Mesendoderm (in vitro differentiated cells): ENCODE measurements at regions not wholly inside any gene's neighbourhood (a gene's known extent, or its start where the extent isn't known, plus 50 kb on each side); places are given as distances from the start of the nearest gene placed in this dataset.

ENCODE experiments used
- DNase-seq: peaks from one replicate; pipeline ENCODE4 v3.0.0; 2013
- H2AK5ac ChIP-seq: 2 replicates; pipeline ENCODE4 v1.6.1; 2013; ENCODE audit warnings: low read length, inconsistent platforms
- H2BK120ac ChIP-seq: 2 replicates; pipeline ENCODE4 v1.6.1; 2013; ENCODE audit warnings: low read depth, mild to moderate bottlenecking, low read length, moderate library complexity, mixed read lengths
- H2BK15ac ChIP-seq: replicated peaks from 2 replicates; pipeline ENCODE4 v1.6.1; 2013; ENCODE audit warnings: low read depth, mild to moderate bottlenecking, moderate library complexity
- H2BK5ac ChIP-seq: 2 replicates; pipeline ENCODE4 v1.6.1; 2013; ENCODE audit warnings: low read length, inconsistent platforms
- H3K18ac ChIP-seq: 2 replicates; pipeline ENCODE4 v1.6.1; 2013; ENCODE audit warnings: mild to moderate bottlenecking, low read length, mixed read lengths
- H3K23ac ChIP-seq: one replicate; pipeline ENCODE4 v1.6.1; 2013; ENCODE audit warnings: low read length
- H3K27ac ChIP-seq: 2 replicates; pipeline ENCODE4 v1.5.1; 2013; ENCODE audit warnings: low read depth, mild to moderate bottlenecking, inconsistent platforms, low read length, moderate library complexity
- H3K27me3 ChIP-seq: 2 replicates; pipeline ENCODE4 v1.6.1; 2013; ENCODE audit warnings: low read length, control low read depth, mild to moderate bottlenecking, inconsistent platforms; ENCODE audit not compliant: insufficient read depth, poor library complexity
- H3K36me3 ChIP-seq: 2 replicates; pipeline ENCODE4 v1.6.1; 2013; ENCODE audit warnings: low read length, inconsistent platforms; ENCODE audit not compliant: control insufficient read depth, insufficient read depth
- H3K4ac ChIP-seq: one replicate; pipeline ENCODE4 v1.6.1; 2013; ENCODE audit warnings: low read depth, mild to moderate bottlenecking, low read length, moderate library complexity
- H3K4me1 ChIP-seq: 2 replicates; pipeline ENCODE4 v1.6.1; 2013; ENCODE audit warnings: low read depth, low read length, inconsistent platforms; ENCODE audit not compliant: control insufficient read depth
- H3K4me2 ChIP-seq: 2 replicates; pipeline ENCODE4 v1.6.1; 2013; ENCODE audit warnings: low read length
- H3K4me3 ChIP-seq: 2 replicates; pipeline ENCODE4 v1.5.1; 2013; ENCODE audit warnings: mild to moderate bottlenecking, low read length
- H3K56ac ChIP-seq: one replicate; pipeline ENCODE4 v1.6.1; 2013; ENCODE audit warnings: low read length
- H3K79me1 ChIP-seq: 2 replicates; pipeline ENCODE4 v1.6.1; 2013; ENCODE audit warnings: low read length, inconsistent platforms
- H3K79me2 ChIP-seq: 2 replicates; pipeline ENCODE4 v1.6.1; 2013; ENCODE audit warnings: mild to moderate bottlenecking, low read length; ENCODE audit not compliant: control insufficient read depth, insufficient read depth
- H3K9ac ChIP-seq: 2 replicates; pipeline ENCODE4 v1.6.1; 2013; ENCODE audit warnings: low read length, inconsistent platforms
- H4K5ac ChIP-seq: one replicate; pipeline ENCODE4 v1.6.1; 2013; ENCODE audit warnings: low read length
- H4K8ac ChIP-seq: one replicate; pipeline ENCODE4 v1.6.1; 2013; ENCODE audit warnings: low read depth, mild to moderate bottlenecking, control low read depth, low read length, moderate library complexity
- WGBS: extraction: QIAGEN DNeasy Blood & Tissue Kit; methylation state at CpG from one replicate; pipeline ENCODE4 v1.1.7; 2013; ENCODE audit warnings: low lambda C conversion rate, missing lambda C conversion rate; ENCODE audit not compliant: insufficient coverage; ENCODE audit errors: extremely low coverage; 5-methylcytosine and 5-hydroxymethylcytosine counted together

GRCh38 chr9:84054341-84055010 is 73.9 kb downstream of the RMI1 start:
- WGBS = no CpG with 5 or more reads among the region's 7 CpGs

GRCh38 chr9:84057662-84058061 is 77.1 kb downstream of the RMI1 start:
- no peaks in the 10 kb centered on the region for H3K79me2 ChIP-seq
- no peak overlapping the region for H2BK15ac ChIP-seq
- no peaks in the 10 kb centered on the region for H3K4me1 ChIP-seq
- no peak overlapping the region for H3K23ac ChIP-seq
- H4K8ac ChIP-seq = no peak overlapping the region
- no peak overlapping the region for H3K4me2 ChIP-seq
- H2AK5ac ChIP-seq = no peak overlapping the region
- no peak overlapping the region for H3K56ac ChIP-seq
- H4K5ac ChIP-seq = no peak overlapping the region
- H2BK120ac ChIP-seq = no peak overlapping the region
- H3K9ac ChIP-seq = no peak overlapping the region
- H3K4me3 ChIP-seq = no peak overlapping the region
- H3K27me3 ChIP-seq = no peaks in the 10 kb centered on the region
- DNase-seq = no peak
- no peaks in the 10 kb centered on the region for H3K79me1 ChIP-seq
- no peak overlapping the region for H2BK5ac ChIP-seq
- no peak overlapping the region for H3K27ac ChIP-seq
- no peaks in the 10 kb centered on the region for H3K36me3 ChIP-seq
- H3K4ac ChIP-seq = no peak overlapping the region
- no CpG with 5 or more reads among the region's 4 CpGs for WGBS
- no peak overlapping the region for H3K18ac ChIP-seq

More at GRCh38 chr9:84054341-84055010, 73.9 kb downstream of the RMI1 start:
- Histone ChIP-seq H3K4me2 (no peak overlapping the region), H4K8ac (no peak overlapping the region), H2BK15ac (no peak overlapping the region), H3K4me1 (no peaks in the 10 kb centered on the region), H3K23ac (no peak overlapping the region), H3K27me3 (no peaks in the 10 kb centered on the region), H3K4ac (no peak overlapping the region), H4K5ac (no peak overlapping the region), H3K9ac (no peak overlapping the region), H3K18ac (no peak overlapping the region), H3K79me1 (no peaks in the 10 kb centered on the region), H2BK120ac (no peak overlapping the region), H2AK5ac (no peak overlapping the region), H2BK5ac (no peak overlapping the region), H3K56ac (no peak overlapping the region), H3K4me3 (no peak overlapping the region), H3K79me2 (no peaks in the 10 kb centered on the region), H3K27ac (no peak overlapping the region), H3K36me3 (no peaks in the 10 kb centered on the region)
- no peak for DNase-seq

DNA sequence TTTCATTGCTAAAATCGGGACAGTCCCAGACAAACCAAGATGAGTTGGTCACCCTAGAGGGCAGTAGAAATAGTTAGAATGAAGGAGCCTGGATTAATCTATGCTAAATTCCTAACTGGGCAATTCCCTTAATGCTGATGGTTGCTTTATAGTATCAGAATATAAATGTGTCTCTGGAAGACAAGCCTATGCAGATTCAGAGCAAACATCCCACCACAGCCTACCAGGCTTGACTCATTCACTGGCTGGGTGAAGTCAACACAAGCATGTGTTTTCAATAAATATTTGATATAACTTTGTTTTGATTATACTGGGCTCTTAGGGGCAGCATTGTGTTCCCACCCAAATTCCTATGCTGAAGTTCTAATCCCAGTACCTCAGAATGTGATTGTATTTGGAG is 79.3 kb downstream of the RMI1 start:
- Histone ChIP-seq H3K79me1 (no peaks in the 10 kb centered on the region), H3K23ac (no peak overlapping the region), H2BK120ac (no peak overlapping the region), H3K4me3 (no peak overlapping the region), H3K56ac (no peak overlapping the region), H3K4me2 (no peak overlapping the region), H2AK5ac (no peak overlapping the region), H3K27me3 (no peaks in the 10 kb centered on the region), H2BK5ac (no peak overlapping the region), H3K4me1 (no peaks in the 10 kb centered on the region), H4K8ac (no peak overlapping the region), H2BK15ac (no peak overlapping the region), H3K27ac (no peak overlapping the region), H3K79me2 (no peaks in the 10 kb centered on the region), H3K4ac (no peak overlapping the region), H3K9ac (no peak overlapping the region), H3K36me3 (no peaks in the 10 kb centered on the region), H3K18ac (no peak overlapping the region), H4K5ac (no peak overlapping the region)
- WGBS = no CpG with 5 or more reads among the region's 1 CpG
- no peak for DNase-seq

- Histone ChIP-seq H2BK5ac (no peak overlapping the region), H3K79me1 (no peaks in the 10 kb centered on the region), H3K18ac (no peak overlapping the region), H3K4me3 (no peak overlapping the region), H2BK120ac (no peak overlapping the region), H4K8ac (no peak overlapping the region), H2AK5ac (no peak overlapping the region), H2BK15ac (no peak overlapping the region), H3K9ac (no peak overlapping the region), H3K27me3 (no peaks in the 10 kb centered on the region), H3K4ac (no peak overlapping the region), H3K27ac (no peak overlapping the region), H3K4me1 (no peaks in the 10 kb centered on the region), H3K79me2 (no peaks in the 10 kb centered on the region), H3K36me3 (no peaks in the 10 kb centered on the region), H3K23ac (no peak overlapping the region), H3K4me2 (no peak overlapping the region), H4K5ac (no peak overlapping the region), H3K56ac (no peak overlapping the region)
- WGBS = no CpG with 5 or more reads among the region's 5 CpGs
- DNase-seq = no peak
Measured at GRCh38 chr9:84061613-84062193, 81.1 kb downstream of the RMI1 start.

- Histone ChIP-seq H2BK120ac (no peak overlapping the region), H3K56ac (no peak overlapping the region), H4K5ac (no peak overlapping the region), H3K36me3 (no peaks in the 10 kb centered on the region), H3K18ac (no peak overlapping the region), H3K9ac (no peak overlapping the region), H3K27ac (no peak overlapping the region), H3K4me1 (no peaks in the 10 kb centered on the region), H4K8ac (no peak overlapping the region), H3K23ac (no peak overlapping the region), H3K4me3 (no peak overlapping the region), H3K79me2 (no peaks in the 10 kb centered on the region), H2AK5ac (no peak overlapping the region), H2BK15ac (no peak overlapping the region), H3K79me1 (no peaks in the 10 kb centered on the region), H3K27me3 (no peaks in the 10 kb centered on the region), H3K4me2 (no peak overlapping the region), H2BK5ac (no peak overlapping the region), H3K4ac (no peak overlapping the region)
- DNase-seq = no peak
- WGBS = no CpG with 5 or more reads among the region's 1 CpG
Measured at GRCh38 chr9:84062538-84062937, 81.9 kb downstream of the RMI1 start.

DNA sequence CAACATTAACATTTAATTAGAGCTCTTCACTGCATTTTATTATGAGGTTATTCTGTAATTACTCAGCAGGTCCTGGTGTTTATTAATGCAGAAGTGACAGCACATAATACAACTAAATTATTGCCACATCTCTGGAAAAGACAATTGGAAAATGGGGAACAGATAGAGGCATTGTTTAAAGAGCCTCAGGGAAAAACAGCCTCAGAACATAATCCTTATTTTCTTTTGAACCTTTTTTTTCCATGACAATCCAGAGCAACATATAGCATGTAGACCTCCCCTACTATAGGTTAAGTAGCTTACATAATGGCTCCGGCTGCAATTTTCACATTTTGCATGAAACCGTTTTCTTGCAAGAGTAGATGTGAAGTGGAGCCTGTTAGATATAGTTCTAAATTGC is 87.2 kb downstream of the RMI1 start:
- Histone ChIP-seq H3K27ac (no peak overlapping the region), H3K79me1 (no peaks in the 10 kb centered on the region), H3K36me3 (no peaks in the 10 kb centered on the region), H3K56ac (no peak overlapping the region), H4K5ac (no peak overlapping the region), H3K27me3 (no peaks in the 10 kb centered on the region), H2AK5ac (no peak overlapping the region), H3K23ac (no peak overlapping the region), H3K4me1 (no peaks in the 10 kb centered on the region), H3K9ac (no peak overlapping the region), H3K4ac (no peak overlapping the region), H3K18ac (no peak overlapping the region), H2BK5ac (no peak overlapping the region), H4K8ac (no peak overlapping the region), H3K4me2 (no peak overlapping the region), H3K4me3 (no peak overlapping the region), H2BK15ac (no peak overlapping the region), H2BK120ac (no peak overlapping the region), H3K79me2 (no peaks in the 10 kb centered on the region)
- no peak for DNase-seq
- WGBS = no CpG with 5 or more reads among the region's 2 CpGs
